GOT3 (cell line): ENCODE measurements at regions not wholly inside any gene's neighbourhood (a gene's known extent, or its start where the extent isn't known, plus 50 kb on each side); places are given as distances from the start of the nearest gene placed in this dataset.

Experiments
- DNase-seq: peaks from one replicate; lab custom pipeline; 2025; ENCODE audit warnings: mixed read lengths; lab: John Stamatoyannopoulos, UW

DNA sequence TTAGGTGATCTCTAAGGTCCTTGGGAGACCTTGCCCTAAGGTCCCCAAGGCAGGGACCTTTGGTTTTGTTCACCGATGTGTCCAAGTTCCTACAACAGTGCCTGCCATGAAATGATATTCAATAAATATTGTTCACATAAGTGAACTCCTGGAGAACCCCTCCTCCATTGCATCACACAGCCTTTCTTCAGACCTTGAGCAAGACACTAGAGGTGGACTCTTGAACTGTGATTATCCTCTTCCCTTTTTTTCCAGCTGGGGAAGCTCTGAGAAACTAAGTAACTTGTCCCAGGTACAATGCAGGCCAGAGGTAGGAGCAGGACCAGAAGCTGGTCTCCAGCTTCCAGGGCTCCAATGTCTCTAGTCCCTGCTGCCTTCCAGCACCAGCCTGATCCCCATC lies 76.6 kb upstream of the LMO1 start:
- no peak for DNase-seq

GRCh38 chr11:8339592-8340022 lies 75.9 kb upstream of the LMO1 start:
- no peak for DNase-seq

DNA sequence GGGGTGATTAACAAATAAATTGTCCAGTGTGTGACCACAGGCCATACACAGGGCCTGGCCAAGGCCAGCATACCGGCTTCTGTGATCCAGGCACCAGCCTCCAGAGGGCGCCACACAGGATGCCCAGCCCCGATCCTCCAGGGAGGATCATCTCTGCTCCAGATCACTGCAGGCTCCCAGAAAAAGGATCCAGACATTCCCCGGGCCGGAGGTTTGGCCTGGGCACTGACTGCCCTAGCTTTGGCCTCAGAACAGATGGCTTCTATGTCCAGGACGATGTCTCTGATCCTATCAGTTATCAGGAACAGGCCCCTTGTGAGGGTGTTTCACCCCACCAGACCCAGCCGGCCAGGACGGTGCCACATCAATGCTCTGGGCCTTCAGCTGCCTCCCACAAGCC lies 74.5 kb upstream of the LMO1 start:
- DNase-seq = no peak

DNA sequence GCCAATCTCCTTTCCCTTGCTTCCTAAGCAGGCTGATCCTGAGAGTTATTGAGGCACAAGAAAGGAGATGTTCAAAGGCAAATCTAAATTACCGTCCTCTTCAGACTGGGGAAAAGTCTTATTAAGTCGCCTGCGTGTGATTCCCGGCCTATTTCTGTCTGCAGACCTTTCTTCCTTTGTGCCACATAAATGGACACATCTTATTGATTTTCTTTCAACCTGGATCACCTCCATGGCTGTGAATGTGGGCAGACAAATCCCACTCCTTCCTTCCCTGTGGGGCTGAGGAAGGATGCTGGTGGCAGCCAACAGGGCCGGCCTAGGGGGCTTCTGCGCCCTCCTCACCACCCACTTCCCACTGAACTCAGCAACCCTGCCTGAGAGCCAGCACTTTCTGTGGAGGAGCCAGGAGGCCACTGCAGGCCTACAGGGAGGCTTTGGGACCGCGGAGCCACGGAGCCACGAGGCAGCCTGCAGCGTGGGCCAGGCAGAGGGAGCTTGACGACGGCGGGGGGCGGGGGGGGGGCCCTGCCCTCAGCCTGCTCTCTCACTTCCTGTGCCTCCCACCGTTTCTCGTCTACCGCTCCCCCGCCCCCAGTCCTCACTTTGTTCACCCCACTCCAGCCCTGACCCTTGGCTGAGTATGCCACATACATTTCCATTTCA lies 73.6 kb upstream of the LMO1 start:
- no peak for DNase-seq

GRCh38 chr11:8336356-8337129 lies 72.9 kb upstream of the LMO1 start:
- no peak for DNase-seq

- no peak for DNase-seq
These were observed 72.0 kb upstream of the LMO1 start for GRCh38 chr11:8335683-8336082.

DNA sequence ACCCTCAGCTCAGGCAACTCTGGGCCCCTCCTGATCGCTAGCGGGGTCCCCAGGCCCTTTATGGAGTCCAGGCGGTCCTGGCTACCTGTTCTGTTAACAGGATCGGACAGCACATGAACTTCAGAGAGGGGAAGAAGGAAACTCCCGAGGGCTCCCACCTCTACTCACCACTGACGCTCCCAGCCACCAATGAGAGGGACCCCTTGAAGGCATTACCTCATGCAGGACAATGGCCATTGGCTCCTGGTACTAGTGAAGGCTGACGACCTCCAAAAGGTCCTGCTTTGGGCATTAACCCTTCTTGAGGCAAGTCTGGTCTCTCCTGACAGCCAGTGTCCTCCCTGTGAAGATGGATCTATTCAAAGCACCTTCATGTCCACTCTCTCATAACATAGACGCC lies 71.5 kb upstream of the LMO1 start:
- no peak for DNase-seq

DNA sequence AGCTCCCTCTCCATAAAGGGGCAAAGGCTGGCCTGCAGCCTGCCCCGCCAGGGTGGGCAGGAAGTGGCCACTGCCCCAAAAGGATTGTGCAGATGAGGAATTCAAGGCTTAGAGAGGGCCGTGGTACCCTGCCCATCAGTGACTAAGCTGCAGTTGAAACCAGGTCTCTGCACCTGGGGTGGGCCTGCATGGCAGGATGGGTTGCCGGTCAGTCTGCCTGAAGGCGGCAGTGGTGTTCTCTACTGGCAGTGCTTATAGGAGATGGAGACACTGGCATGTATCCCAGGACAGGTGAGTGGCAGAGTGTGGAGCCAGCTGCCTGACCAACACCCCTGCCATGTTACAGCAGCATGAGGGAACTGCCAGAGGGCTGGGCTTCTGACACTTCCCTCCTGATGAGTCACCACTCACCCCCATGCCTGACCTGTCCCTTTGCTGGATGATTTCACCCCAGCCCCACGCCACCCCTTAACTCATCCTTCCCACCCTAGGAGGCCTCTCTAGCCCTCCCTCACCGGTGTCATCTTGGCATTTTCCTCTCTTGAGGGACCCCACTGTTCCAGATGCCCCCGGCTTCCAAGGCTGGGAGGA lies 70.2 kb upstream of the LMO1 start:
- no peak for DNase-seq

GRCh38 chr11:8333376-8333775 lies 69.7 kb upstream of the LMO1 start:
- no peak for DNase-seq

DNA sequence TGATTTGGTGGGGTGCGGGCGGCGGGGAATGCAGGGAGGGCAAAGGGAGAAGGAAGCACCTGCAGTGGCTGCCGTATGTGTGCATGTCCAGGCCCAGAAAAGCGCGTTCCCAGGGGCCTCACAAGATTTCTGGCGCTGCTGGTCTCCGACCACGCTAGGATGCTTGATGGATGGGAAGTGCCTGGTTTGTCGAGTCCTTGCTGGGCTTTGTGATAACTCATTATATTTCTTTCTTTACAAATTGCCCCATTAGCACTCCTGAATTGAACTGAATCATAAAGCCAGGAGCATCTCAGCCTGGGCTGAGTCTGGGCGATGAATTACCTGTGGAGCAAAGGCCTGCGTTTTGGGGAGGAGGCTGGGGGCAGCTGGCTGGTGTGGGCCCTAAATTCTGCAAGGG lies 69.2 kb upstream of the LMO1 start:
- no peak for DNase-seq

DNA sequence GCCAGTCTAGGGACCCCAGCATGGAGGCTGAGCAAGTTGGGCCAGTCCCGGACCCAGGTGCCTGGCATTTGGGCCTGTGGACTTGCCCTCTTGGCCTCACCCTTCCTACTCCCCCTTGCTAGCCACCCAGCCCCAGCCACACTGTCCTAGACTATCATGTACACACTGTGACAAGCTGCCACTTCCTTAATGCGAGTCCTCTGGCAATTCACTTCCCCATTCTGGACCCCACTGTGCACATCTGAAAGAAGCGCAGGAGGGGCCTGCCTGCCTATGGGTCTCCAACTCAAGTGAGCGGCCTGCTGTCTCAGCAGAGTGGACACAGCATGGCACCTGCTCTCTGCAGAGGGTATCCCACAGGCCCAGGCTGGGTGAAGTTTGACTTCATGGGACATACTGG lies 68.5 kb upstream of the LMO1 start:
- no peak for DNase-seq

- DNase-seq = no peak
These were observed 68.1 kb upstream of the LMO1 start for GRCh38 chr11:8331767-8332166.

GRCh38 chr11:8330896-8331295 lies 67.2 kb upstream of the LMO1 start:
- no peak for DNase-seq

DNA sequence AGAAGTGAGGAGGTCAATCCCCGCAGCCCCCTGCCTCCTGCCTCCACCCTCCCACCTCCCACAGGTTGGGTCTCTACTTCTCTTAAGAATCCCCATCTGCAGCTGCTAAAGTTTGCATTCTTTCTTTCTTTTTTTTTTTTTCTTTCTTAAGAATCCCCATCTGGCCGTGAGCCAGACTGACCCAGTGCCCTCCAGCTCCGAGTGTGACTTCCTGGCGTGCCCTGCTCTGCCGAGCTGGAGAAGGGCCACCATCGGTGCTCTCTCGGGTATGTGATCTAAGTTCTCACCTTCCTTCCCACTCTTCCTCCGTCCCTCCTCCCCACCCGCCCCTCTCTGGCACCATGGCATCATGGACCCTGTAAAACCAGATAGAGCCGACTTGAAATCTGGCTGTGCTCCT lies 66.7 kb upstream of the LMO1 start:
- DNase-seq = no peak

- DNase-seq = no peak
These were observed 66.2 kb upstream of the LMO1 start for GRCh38 chr11:8329847-8330361.

GRCh38 chr11:8329336-8329735 lies 65.7 kb upstream of the LMO1 start:
- DNase-seq = no peak

- peak; percentile 2 for DNase-seq
These were observed 65.2 kb upstream of the LMO1 start for GRCh38 chr11:8328848-8329330.

DNA sequence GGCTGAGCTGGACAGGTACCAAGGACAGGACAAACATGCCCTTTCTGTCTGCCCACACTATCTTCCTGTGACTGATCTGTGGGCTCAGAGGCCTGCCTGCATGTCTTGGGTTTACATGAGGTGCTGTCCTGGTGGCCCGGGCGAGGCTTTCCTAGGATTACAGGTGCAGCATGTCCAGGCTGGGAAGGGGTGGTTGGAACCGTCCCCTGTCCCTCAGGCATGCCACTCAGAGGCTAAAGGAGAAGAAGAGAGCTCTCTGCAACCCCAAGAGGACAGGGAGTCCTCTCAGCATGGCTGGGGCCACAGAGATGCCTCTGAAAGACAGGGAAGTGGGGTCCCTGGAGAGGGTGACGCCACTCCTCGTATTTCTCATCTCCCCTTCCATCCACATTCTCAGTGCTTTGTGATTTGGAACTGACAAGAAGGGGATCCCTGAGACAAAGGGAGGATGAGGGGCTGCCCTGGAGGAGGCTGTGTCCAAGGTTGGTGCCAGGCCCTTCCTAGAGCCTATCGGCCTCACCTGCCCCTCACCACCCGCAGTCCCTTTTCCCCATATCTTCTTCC lies 64.6 kb upstream of the LMO1 start:
- DNase-seq = no peak

GRCh38 chr11:8327761-8328192 lies 64.1 kb upstream of the LMO1 start:
- no peak for DNase-seq

GRCh38 chr11:8326337-8326736 lies 62.7 kb upstream of the LMO1 start:
- no peak for DNase-seq

DNA sequence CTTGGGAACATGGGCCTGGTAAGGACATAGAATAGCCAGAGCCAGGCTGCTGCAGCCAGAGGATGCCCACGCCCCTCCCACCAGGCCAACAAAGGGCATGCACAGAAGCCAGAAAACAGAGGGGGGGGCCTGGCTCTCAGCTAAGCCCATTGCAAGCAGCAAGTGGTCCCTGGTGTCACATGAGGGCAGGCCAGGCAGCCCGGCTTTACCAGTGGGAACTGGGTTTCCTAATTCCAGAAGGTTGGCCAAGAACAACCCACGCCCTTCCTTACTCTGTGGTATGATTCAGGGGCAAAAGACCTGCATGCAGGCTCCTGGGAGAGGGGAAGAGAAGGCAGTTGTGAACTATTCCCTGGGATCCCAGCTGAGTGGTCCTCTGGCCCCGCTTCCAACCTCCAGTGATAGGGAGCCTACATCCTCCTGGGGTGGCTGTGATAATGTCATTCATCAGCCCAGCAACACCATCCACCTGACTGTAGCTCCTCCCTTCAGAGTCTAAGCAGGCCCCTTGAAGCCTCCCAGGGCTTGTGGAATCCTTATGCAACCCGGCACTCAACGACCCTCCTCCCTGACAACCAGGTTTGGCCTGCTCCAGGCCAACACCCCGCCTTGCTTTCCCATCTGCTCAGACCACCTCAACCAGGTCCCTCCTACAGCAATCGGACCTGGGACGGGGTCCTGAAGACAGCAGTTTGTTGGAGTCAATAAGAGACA lies 62.1 kb upstream of the LMO1 start:
- no peak for DNase-seq
